ENCODE measurements at regions not wholly inside any gene's neighbourhood (a gene's known extent, or its start where the extent isn't known, plus 50 kb on each side); places are given as distances from the start of the nearest gene placed in this dataset.

DNA sequence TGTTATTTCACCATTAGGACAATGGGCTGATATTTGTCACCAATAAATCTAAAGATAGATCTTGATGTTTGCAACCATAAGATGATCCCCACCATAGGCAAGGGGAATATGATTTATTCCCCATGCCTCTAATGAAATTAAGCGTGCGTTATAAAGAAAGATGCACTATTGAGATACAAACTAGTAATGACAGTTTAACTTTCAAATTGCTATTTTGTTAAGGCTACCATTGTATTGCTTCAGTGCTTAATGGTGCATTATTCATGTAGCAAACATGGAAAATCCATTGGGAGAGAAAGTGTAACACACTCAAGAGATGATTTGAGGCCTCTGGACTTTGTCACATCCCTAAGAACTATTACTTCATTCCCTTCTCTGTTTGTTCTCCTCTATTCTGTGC is 108.9 kb upstream of the TRABD2B start:
- TF ChIP-seq TEAD4 (IDR thresholded peaks at IDR 0.05) (no peak), TAF1 (IDR thresholded peaks at IDR 0.05; ENCODE audit: low read depth) (no peak), CEBPB (IDR thresholded peaks at IDR 0.05) (no peak)
